ENCODE measurements at regions not wholly inside any gene's neighbourhood (a gene's known extent, or its start where the extent isn't known, plus 50 kb on each side); places are given as distances from the start of the nearest gene placed in this dataset.

GRCh38 chr3:94693997-94694640 lies 631.3 kb downstream of the NSUN3 start:
- TF ChIP-seq EZH2 (IDR thresholded peaks at IDR 0.05) (no peak), POLR2AphosphoS5 (IDR thresholded peaks at IDR 0.05; ENCODE audit: borderline replicate concordance, low read depth, low read length) (no peak)

Measured in SK-N-MC (cell line).